ENCODE measurements at regions not wholly inside any gene's neighbourhood (a gene's known extent, or its start where the extent isn't known, plus 50 kb on each side); places are given as distances from the start of the nearest gene placed in this dataset.

- no peak overlapping the region for H3K4me3 Mint-ChIP-seq
- H3K4me1 Mint-ChIP-seq = peaks cover 10% of the 10 kb centered on the region
- no peak for TF ChIP-seq CTCF (IDR thresholded peaks at IDR 0.05; ENCODE audit: unreplicated experiment)
- no peaks in the 10 kb centered on the region for H3K9me3 Mint-ChIP-seq
- H3K36me3 Mint-ChIP-seq = no peaks in the 10 kb centered on the region
- peaks cover 2% of the 10 kb centered on the region for H3K27me3 Mint-ChIP-seq (ENCODE audit: low read depth)
- H3K27ac Mint-ChIP-seq = no peak overlapping the region
- DNase-seq (ENCODE audit: low spot score in 2 of 2, unreplicated experiment in 2 of 2) = no peak
Measured at GRCh38 chr4:18077808-18078207, 56.3 kb upstream of the LCORL start.

GRCh38 chr4:18075823-18076433, 54.4 kb upstream of the LCORL start:
- H3K27me3 Mint-ChIP-seq (ENCODE audit: low read depth) = peaks cover 5% of the 10 kb centered on the region
- no peaks in the 10 kb centered on the region for H3K36me3 Mint-ChIP-seq
- peaks cover 4% of the 10 kb centered on the region for H3K9me3 Mint-ChIP-seq
- no peaks in the 10 kb centered on the region for H3K4me1 Mint-ChIP-seq
- H3K4me3 Mint-ChIP-seq = no peak overlapping the region
- H3K27ac Mint-ChIP-seq = no peak overlapping the region
- no peak for DNase-seq (ENCODE audit: low spot score in 2 of 2, unreplicated experiment in 2 of 2)
- TF ChIP-seq CTCF (IDR thresholded peaks at IDR 0.05; ENCODE audit: unreplicated experiment) = no peak

GRCh38 chr4:18071894-18072293, 50.3 kb upstream of the LCORL start:
- Mint-ChIP-seq H3K9me3 (peaks cover 4% of the 10 kb centered on the region), H3K36me3 (no peaks in the 10 kb centered on the region), H3K4me3 (no peak overlapping the region)

More at GRCh38 chr4:18071894-18072293, 50.3 kb upstream of the LCORL start:
- no peak overlapping the region for H3K27ac Mint-ChIP-seq
- no peak for TF ChIP-seq CTCF (IDR thresholded peaks at IDR 0.05; ENCODE audit: unreplicated experiment)
- peaks cover 15% of the 10 kb centered on the region for H3K27me3 Mint-ChIP-seq (ENCODE audit: low read depth)
- H3K4me1 Mint-ChIP-seq = no peaks in the 10 kb centered on the region
- DNase-seq (ENCODE audit: low spot score in 2 of 2, unreplicated experiment in 2 of 2) = no peak
